Osteocyte (in vitro differentiated cells): ENCODE measurements at regions not wholly inside any gene's neighbourhood (a gene's known extent, or its start where the extent isn't known, plus 50 kb on each side); places are given as distances from the start of the nearest gene placed in this dataset.

Source experiments
- DNase-seq: peaks from one replicate; pipeline ENCODE4 v3.0.0; 2021; ENCODE audit warnings: mixed read lengths; ENCODE audit not compliant: unreplicated experiment; ENCODE audit errors: extremely low spot score
- H3K27ac Mint-ChIP-seq: one replicate; pipeline ENCODE4 v1.8.0; 2021; ENCODE audit warnings: mild to moderate bottlenecking, mixed read lengths; ENCODE audit not compliant: unreplicated experiment
- H3K27me3 Mint-ChIP-seq: one replicate; pipeline ENCODE4 v1.8.0; 2021; ENCODE audit warnings: mixed read lengths; ENCODE audit not compliant: unreplicated experiment
- H3K36me3 Mint-ChIP-seq: one replicate; pipeline ENCODE4 v1.8.0; 2021; ENCODE audit warnings: mixed read lengths; ENCODE audit not compliant: unreplicated experiment
- H3K4me1 Mint-ChIP-seq: one replicate; pipeline ENCODE4 v1.8.0; 2021; ENCODE audit warnings: mixed read lengths; ENCODE audit not compliant: unreplicated experiment
- H3K4me3 Mint-ChIP-seq: one replicate; pipeline ENCODE4 v1.8.0; 2021; ENCODE audit warnings: mild to moderate bottlenecking, moderate library complexity, mixed read lengths; ENCODE audit not compliant: unreplicated experiment
- H3K9me3 Mint-ChIP-seq: one replicate; pipeline ENCODE4 v1.8.0; 2021; ENCODE audit warnings: mixed read lengths; ENCODE audit not compliant: unreplicated experiment
- TF ChIP-seq, protein P1 (sequence below): fragments of 200-600 bp; sonication (generic); IDR thresholded peaks from 2 replicates; pipeline ENCODE4 v1.5.0; 2021; ENCODE audit warnings: antibody characterized with exemption, mild to moderate bottlenecking, moderate library complexity

DNA sequence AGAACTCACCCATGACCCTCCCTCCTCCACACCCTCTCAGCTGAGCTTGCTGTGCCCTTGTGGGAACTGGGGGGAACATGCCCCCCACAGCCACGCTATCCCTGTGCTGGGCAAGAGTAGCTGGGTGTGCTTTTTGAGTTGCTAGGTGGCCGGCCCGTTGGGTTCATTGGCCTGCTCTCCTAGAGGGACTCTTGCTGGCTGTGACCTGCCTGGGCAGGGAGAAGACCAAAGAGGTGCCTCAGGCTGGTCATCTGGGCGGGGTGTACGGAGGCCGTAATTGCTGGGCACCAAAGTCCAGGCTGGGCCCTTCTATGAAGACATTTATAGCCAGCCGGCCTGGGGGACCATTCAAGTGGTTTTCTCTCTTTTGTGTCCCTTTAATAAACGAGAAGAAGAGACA, 138.3 kb upstream of the ZBTB40 start:
- H3K27ac Mint-ChIP-seq, result no peak overlapping the region
- no peak overlapping the region for H3K4me3 Mint-ChIP-seq

GRCh38 chr1:22314706-22315105, 136.9 kb upstream of the ZBTB40 start:
- H3K4me3 Mint-ChIP-seq, result no peak overlapping the region
- no peaks in the 10 kb centered on the region for H3K9me3 Mint-ChIP-seq
- H3K27me3 Mint-ChIP-seq, result peaks cover 14% of the 10 kb centered on the region
- DNase-seq, result peak; percentile 57
- no peak overlapping the region for H3K27ac Mint-ChIP-seq
- no peaks in the 10 kb centered on the region for H3K36me3 Mint-ChIP-seq
- H3K4me1 Mint-ChIP-seq, result no peaks in the 10 kb centered on the region
- TF ChIP-seq, protein P1, sequence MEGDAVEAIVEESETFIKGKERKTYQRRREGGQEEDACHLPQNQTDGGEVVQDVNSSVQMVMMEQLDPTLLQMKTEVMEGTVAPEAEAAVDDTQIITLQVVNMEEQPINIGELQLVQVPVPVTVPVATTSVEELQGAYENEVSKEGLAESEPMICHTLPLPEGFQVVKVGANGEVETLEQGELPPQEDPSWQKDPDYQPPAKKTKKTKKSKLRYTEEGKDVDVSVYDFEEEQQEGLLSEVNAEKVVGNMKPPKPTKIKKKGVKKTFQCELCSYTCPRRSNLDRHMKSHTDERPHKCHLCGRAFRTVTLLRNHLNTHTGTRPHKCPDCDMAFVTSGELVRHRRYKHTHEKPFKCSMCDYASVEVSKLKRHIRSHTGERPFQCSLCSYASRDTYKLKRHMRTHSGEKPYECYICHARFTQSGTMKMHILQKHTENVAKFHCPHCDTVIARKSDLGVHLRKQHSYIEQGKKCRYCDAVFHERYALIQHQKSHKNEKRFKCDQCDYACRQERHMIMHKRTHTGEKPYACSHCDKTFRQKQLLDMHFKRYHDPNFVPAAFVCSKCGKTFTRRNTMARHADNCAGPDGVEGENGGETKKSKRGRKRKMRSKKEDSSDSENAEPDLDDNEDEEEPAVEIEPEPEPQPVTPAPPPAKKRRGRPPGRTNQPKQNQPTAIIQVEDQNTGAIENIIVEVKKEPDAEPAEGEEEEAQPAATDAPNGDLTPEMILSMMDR, result no peak

More for the DNA sequence above, 138.3 kb upstream of the ZBTB40 start:
- DNase-seq, result no peak
- Mint-ChIP-seq H3K4me1 (no peaks in the 10 kb centered on the region), H3K9me3 (no peaks in the 10 kb centered on the region), H3K27me3 (peaks cover 27% of the 10 kb centered on the region), H3K36me3 (no peaks in the 10 kb centered on the region)
- TF ChIP-seq, protein P1, result no peak

- Mint-ChIP-seq H3K4me3 (no peak overlapping the region), H3K9me3 (no peaks in the 10 kb centered on the region), H3K27ac (no peak overlapping the region), H3K36me3 (no peaks in the 10 kb centered on the region), H3K4me1 (no peaks in the 10 kb centered on the region), H3K27me3 (peaks cover 16% of the 10 kb centered on the region)
- peak; percentile 77 for DNase-seq
- TF ChIP-seq, protein P1, result no peak
These were observed 136.2 kb upstream of the ZBTB40 start for GRCh38 chr1:22315315-22316078.

- DNase-seq, result peak; percentile 49
- no peaks in the 10 kb centered on the region for H3K36me3 Mint-ChIP-seq
- H3K27ac Mint-ChIP-seq, result no peak overlapping the region
- peaks cover 17% of the 10 kb centered on the region for H3K27me3 Mint-ChIP-seq
- H3K4me1 Mint-ChIP-seq, result no peaks in the 10 kb centered on the region
- TF ChIP-seq, protein P1, result peak; percentile 51
- H3K4me3 Mint-ChIP-seq, result no peak overlapping the region
- no peaks in the 10 kb centered on the region for H3K9me3 Mint-ChIP-seq
These were observed 134.3 kb upstream of the ZBTB40 start for GRCh38 chr1:22317231-22317919.

GRCh38 chr1:22317920-22318243, 133.8 kb upstream of the ZBTB40 start:
- peak; percentile 53 for DNase-seq
- H3K4me3 Mint-ChIP-seq, result no peak overlapping the region
- peaks cover 17% of the 10 kb centered on the region for H3K27me3 Mint-ChIP-seq
- no peaks in the 10 kb centered on the region for H3K4me1 Mint-ChIP-seq
- no peaks in the 10 kb centered on the region for H3K36me3 Mint-ChIP-seq
- TF ChIP-seq, protein P1, result no peak
- no peaks in the 10 kb centered on the region for H3K9me3 Mint-ChIP-seq
- no peak overlapping the region for H3K27ac Mint-ChIP-seq
